ENCODE measurements at regions not wholly inside any gene's neighbourhood (a gene's known extent, or its start where the extent isn't known, plus 50 kb on each side); places are given as distances from the start of the nearest gene placed in this dataset.
A peak's percentile ranks its signal among the peaks of the same experiment; 100 is the strongest.
"Not testable (repeated sequence)": the region's sequence is repeated elsewhere in the genome, so short reads cannot be mapped to it uniquely, and the experiment has no call there.

DNA sequence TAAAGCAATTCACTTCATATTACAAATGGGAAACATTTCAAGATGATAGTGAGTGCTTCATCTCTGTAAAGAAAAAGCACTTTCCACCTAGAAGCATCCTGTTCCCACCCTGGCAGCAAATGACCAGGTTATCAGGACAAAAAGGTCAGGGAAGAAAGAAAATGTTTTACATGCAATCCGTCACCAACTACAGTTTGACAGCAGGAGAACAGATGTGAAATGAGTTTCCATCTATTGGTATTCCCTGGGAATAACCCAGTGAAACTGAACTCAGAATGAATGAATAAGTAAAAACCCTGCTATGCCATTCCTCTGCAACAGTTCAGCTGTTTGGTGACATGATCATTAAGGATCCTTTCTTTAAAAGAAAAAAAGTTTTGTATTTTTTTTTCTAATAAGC, 67.6 kb downstream of the HTR1A start:
- DNase-seq = no peak

DNA sequence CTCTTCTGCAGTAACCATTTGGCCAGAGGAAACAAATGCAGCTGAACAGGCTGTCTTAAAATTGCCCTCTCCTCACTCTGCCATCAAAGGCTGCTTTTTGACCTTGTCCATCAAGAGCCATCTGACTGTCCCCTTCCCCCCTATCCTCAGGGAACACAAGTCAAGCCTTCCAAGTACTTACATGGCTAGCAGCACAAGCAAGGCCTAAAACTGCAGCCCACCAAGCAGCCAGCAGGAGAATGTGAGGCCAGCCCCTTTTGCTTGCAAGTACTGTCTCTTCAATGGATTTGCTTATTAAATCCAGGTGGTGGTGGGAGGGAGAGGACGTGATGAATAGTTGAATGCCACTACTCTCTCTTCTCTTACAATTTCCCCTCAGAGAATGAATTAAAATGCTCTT, 83.5 kb downstream of the HTR1A start:
- DNase-seq = no peak

DNA sequence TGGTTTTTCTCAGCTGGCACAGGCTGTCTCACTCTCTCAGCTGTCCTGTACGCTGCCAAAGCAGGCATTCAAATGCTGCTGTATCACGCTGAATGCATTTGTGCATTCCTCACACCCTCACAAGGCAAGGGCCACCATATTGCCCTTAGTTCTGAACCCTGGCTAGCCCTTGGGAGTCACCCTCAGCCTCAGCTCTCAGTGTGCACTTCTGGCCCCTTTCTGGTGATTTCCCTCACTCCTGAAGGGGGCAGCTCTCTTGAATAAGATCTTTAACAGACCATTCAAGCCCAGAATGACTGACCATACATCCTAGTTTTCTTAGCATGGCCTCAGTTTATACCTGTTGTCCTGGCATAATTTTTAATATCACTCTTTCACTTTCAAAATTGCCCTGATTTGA, 84.3 kb downstream of the HTR1A start:
- DNase-seq = no peak

DNA sequence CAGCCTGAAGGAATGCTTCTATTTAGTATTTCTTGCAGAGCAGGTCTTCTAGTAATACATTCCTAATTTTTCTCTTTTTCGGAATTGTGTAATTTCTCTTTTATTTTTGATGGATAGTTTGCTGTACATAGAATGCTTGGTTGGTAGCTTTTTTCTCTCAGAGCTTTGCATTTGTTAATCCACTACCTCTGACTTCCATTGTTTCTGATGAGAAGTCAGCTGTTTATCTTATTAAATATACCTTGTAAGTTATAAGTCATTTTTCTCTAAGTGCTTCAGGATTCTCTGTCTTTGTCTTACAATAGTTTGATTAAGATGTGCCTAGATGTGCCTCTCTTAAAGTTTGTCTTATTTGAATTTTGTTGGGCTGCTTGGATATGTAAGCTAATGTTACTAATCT, 101.9 kb downstream of the HTR1A start:
- no peak for DNase-seq

DNA sequence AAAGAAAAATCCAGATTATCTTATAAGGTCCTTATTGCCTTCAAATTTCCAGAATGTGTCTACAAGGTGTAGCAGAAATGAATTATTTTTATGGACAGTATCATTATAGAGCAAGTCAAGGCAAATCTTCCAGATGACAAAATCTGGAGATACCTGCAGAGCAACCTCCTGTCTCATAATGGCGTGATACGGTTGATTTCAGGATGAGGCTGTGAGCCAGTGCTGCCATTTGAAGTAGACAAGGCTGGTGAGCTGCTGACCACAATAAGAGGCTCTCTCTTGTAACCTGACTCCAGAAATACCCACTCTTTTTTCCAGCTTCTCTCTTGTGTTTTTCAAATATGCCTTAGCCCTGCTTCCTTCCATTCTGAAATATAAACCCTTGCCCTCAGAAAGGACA, 108.2 kb downstream of the HTR1A start:
- peak in 1 of 2 experiments; percentile 32 for DNase-seq

DNA sequence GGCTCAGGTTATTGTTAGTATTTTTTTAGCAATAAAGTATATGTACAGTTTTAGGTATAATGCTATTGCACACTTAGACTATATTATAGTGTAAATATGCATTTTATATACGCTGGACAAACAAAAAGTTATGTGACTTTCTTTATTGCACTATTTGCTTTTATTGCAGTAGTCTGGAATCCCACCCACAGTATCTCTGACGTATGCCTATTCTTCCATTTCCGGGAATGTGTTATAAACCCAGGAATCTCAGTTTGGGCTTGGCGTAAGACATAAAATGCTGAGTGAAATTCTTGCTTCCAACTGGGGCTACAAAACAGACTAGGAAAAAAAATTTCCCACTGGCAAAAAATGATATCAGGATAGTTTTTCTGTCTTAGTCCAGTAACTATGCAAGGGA, 119.1 kb downstream of the HTR1A start:
- no peak for DNase-seq

DNA sequence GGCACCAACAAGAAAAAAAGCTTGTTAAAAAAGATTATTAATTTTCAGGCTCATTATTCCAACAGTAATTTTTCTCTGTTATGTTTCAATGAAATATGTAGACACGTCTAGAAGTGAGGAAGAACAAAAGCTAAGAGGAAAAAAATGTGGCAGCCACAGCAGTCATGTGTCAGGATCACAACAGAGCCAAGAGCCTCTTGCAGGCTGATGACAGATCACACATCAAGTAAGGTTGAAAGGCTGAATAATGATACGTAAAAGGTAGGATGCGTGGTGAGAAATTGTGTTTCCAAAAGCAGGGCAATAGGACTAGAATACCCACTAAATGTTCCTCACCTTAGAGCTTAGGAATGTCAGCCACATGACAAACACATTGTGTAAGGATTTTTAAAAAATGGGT, 124.8 kb downstream of the HTR1A start:
- DNase-seq = no peak

DNA sequence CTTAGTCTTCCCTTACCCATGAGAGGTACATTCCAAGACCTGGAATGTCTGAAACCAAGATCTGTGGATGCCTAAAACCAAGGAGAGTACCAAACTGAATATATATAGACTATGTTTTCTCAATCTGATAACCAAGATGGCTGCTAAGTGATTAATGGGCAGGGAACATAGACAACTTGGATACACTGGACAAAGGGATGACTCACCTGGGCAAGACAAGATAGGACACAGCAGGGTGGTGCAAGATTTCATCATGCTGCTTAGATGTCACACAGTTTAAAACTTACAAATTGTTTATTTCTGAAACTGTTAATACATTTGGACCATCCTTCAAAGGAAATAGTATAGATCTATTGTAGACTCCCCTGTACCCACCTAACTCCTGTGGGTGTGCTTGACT, 130.9 kb downstream of the HTR1A start:
- no peak for DNase-seq

DNA sequence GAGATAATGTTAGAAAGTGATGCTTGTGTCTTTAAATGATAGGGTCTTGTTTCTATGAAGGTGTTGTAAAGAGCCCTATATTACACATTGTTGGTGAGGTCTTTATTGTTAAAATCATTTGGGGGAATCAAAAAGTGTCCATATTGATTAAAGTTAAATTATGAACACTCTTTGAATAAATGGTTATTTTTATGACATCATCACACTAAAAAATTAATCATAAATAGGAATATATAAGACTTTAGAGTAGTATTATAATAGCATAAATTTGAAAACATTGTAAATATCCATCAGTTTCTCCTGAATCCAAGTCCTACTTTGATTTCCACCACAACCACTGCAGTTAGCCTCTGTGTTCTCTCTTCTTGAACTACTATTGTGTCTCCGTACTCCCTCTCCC, 136.3 kb downstream of the HTR1A start:
- no peak for DNase-seq

DNA sequence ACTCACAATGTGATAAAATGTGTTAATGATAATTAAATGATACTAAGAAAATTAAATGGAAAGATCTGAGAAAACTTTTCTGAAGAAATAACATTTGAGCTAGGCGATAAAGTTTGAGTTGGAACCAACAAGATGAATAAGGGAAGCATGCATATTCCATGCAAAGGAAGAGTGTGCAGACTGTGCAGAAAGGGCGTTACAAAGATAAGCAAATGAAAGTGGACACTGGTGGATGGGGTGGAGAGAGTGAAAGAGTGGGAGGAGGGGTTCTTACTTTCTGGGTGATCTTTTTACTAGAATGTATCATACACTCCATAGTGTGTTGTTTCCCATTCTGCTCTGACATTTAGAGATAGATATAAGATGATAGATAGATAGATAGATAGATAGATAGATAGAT, 138.7 kb downstream of the HTR1A start:
- DNase-seq = no peak

DNA sequence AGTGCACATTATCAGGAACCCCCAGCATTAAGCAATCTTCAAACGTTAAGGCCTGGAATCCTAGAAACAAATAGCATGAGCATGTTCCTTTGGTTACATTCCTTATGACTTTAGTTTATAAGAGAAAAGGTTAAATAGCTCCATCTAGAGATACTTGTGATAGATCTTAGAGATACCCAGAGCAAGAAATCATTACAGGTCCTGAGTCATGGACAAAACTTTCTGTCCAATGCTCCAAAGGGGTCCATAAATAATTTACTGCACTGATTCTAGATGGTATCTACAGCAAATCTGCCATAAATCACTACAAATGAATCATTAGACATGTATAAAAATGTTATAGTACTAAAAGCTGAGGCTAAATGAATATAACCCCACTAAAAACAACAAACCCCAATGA, 139.6 kb downstream of the HTR1A start:
- no peak for DNase-seq

DNA sequence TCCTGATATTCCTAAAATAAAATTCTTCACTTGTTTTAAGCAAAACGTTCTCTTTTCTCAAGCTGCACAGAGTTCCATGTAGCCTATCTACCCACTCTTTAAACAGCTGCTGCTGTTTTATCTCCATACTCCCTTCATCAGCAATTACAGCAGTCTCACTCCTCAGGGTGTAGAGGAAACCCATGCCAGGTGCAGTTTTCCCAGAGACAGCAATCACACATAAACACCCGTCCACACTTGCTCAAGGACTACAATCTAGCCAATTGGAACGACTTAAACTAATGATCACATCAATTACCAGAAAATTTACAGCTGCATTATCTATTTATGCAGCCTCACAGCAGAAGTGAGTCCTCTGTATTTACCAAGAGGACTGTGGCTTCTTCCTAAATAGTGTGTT, 141.7 kb downstream of the HTR1A start:
- no peak for DNase-seq

DNA sequence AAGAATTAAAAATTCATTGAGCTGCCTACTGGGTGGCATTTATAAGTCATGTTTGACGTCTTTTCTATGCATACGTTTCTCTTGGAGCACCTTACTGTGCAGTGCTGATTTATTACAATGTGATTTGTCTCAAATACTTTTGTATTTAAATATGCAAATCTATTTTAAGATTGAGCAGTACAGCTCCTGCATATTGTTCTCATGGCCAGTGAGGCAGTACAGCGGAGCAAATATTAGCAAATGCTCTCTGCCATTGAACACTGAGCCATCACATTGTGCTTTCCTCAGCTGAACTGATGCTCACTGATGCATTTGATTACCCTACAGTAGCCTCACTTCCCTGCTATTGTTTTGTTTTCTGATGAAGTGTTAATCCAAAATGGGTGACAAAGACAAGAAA, 149.6 kb downstream of the HTR1A start:
- no peak for DNase-seq

DNA sequence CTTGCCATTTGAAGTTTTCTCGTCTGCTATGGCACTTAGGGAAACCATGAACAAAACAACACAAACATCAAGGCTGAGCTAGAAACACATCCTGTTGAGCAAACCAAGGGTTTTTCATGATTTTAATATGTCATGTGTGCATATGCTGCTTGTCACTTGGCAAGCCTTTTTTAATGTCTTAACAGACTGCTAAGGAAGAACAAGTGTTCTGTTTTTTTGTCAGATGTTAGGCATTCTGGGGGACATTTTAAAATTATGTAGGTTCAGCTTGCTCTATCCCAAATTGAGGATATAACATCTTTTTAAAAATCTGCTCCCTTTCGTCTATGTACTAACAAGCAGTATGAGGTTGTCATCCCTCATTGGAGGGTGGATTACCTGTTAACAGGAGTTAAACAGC, 150.3 kb downstream of the HTR1A start:
- DNase-seq = no peak

DNA sequence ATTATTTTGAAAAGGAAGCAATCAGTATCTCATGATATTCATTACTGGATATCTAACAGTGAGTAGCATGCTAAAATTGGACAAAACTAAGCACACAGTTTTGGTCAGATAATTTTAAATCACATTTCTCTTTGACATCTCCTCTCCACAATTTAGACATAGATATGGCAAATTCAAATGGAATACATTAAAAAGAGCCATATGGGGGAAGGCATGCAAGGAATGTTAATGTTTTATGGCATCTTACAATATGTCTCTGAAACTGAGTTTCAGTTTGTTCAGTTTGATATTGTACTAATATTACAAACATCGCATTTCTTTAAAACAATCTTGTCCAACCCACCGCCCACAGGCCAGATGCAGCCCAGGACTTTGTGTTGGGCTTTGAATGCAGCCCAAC, 151.0 kb downstream of the HTR1A start:
- DNase-seq = no peak

DNA sequence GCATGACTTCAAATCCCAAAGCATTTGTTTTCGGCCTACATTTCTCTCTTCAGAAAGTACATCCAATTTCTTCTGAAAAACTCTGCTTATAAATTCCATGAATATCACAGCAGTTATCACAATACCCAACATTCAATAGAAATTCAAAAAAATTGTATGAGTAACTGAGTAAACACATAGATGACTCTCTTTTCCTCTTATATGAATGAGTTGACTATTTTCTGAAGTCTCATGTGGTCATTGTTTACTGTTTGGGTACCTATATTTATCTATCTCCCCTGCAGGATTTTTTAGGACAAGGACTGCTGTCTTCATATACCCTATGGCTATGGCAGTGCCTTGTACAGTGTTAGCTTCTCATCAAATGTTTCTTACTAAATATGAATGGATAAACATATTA, 157.1 kb downstream of the HTR1A start:
- no peak for DNase-seq

DNA sequence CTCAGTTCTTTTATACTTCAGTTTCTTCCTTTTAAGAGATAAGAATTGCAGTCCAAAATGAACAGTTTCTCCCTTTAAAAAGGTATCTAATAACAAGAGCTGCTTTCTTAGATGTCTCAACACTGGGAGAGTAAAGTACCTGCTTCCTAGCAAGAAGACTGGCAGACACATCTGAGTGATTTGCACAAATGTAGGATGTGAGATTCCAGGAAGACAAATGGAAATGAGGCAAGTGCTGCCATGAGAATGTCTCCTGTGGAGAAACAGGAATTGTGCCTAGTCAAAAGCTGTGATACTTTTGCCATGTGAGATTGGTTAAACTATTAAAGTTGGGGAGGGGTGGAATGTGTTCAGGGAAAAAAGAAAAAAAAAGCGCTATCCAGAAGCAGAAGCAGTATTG, 159.1 kb downstream of the HTR1A start:
- DNase-seq = no peak

DNA sequence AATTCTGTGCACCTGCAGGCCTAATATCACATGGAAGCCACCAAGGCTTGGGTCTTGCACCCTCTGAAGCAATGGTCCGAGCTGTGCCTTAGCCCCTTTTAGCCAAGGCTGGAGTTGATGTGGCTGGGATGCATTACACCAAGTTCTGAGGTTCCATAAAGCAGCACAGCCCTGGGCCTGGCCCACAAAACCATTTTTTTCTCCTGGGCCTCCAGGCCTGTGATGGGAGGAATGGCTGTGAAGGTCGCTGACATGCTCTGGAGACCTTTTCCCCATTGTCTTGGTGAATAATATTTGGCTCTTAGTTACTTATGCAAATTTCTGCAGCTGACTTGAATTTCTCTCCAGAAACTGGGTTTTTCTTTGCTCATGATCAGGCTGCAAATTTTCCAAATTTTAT, 167.3 kb downstream of the HTR1A start:
- DNase-seq = no peak

DNA sequence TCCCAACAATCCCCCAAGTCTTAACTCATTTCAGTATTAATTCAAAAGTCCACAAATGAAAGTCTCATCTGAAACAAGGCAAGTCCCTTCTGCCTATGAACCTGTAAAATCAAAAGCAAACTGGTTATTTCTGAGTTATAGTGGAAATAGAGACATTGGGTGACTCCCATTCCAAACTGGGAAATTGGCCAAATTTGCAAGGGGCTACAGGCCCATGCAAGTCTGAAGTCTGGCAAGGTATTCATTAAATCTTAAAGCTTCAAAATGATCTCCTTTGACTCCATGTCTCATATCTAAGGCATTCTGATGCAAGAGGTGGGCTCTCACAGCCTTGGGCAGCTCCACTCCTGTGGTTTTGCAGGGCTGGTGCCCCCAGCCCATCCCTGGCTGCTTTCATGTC, 167.9 kb downstream of the HTR1A start:
- no peak for DNase-seq

DNA sequence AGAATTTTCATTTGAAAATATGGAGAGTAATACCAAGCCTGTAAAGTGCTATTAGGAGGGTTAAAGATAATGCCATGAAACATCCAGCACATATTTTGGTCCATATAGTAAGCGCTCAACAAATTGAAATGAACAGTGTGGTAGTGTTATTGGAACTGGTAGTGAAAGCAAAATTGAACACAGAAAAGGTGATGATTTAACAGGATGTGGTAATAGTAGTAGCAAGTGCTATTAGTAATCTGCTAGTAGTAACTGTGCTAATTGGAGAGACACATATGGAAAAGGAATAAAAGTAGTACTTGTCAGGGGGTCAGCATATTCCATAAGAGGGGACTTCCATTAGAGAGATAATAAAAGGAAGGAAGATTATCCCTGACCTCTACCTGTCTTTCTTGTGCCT, 187.3 kb downstream of the HTR1A start:
- no peak for DNase-seq

DNA sequence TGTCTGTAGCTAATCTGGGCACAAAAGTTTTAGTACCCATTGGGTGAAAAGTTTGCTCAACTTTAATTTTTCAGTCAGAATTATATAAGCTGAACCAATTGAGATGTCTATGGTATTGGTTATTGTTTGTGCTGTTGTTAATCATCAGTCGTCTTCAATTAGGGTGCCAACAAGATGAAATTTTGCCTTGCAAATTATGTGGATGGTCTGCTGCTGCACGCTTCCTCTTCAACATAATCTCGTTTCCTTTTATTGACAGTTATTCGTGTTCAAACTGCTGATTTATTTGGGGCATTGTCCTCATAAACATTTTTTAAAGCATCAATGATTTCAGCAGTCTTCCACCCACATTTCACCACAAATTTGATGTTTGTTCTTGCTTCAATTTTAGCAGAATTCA, 194.0 kb downstream of the HTR1A start:
- DNase-seq = no peak

DNA sequence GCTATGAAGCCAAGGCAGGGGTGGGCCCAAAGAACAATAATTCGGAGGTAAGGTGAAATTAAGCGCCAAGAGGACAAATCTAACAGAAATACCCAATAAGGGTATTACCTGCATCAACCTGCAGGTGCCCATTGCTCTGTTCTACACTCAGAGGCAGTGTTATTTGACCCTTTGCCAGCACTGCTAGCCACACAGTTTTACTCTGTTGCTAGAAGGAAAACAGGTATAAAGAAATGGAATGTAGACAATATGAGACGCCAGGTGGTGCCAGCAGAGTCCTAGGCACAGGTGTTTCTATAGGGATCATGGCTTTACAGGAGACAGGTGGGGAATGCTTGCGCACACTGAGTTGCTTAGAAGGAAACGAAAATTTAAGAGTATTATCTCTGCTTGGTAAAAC, 201.3 kb downstream of the HTR1A start:
- DNase-seq = no peak

DNA sequence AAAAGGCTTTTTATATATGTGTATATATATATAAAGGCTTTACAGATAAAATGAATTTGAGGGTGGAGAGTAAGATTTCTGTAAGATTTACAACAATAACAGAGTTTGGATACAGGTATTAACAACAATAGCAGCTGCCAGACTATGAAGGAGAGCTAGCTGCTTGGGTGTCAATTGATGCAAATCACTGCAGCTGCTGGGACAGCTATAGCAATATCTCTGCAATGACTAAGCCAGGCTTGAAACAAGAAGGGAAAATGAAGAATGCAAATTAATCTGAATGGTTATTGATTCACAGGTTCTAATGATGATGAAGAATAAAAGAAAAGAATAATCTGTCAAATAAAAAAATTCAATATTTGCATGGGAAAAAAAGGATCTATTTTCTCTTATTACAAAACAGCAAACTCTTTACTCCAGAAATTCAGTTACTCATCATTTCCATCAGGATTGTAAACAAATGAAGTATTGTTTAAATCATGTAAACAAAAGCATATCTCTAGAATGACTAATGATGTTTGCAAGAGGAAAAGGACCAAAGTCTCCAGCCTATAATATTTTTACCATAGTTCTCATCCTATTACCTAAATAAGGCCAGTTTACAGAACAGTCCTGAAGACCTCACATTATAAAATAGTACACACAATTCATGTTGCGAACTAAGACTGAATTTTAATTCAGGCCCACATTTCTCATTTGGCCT, 219.0 kb downstream of the HTR1A start:
- DNase-seq = no peak

DNA sequence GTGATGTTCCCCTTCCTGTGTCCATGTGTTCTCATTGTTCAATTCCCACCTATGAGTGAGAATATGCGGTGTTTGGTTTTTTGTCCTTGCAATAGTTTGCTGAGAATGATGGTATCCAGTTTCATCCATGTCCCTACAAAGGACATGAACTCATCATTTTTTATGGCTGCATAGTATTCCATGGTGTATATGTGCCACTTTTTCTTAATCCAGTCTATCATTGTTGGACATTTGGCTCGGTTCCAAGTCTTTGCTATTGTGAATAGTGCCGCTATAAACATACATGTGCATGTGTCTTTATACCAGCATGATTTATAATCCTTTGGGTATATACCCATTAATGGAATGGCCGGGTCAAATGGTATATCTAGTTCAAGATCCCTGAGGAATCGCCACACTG, 229.4 kb downstream of the HTR1A start:
- DNase-seq = not testable (repeated sequence)

DNA sequence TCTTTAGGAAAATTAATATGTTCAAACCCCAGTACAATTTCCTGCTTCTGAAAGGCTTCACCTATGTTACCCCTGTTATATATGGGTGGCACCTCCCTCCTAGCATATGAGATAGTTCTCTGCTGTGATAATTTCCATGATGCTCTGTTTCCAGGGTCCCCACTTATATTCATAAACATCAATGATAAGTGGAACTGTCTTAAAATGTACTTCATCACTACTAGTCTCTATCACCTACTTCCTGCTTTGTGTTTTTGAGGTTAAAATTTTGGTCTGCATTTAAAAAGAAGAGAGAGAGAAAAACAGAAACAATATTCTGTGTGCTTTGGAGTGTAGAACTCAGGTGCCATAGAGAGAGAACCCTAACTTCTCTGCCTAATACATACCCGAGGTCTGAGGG, 234.7 kb downstream of the HTR1A start:
- no peak for DNase-seq

DNA sequence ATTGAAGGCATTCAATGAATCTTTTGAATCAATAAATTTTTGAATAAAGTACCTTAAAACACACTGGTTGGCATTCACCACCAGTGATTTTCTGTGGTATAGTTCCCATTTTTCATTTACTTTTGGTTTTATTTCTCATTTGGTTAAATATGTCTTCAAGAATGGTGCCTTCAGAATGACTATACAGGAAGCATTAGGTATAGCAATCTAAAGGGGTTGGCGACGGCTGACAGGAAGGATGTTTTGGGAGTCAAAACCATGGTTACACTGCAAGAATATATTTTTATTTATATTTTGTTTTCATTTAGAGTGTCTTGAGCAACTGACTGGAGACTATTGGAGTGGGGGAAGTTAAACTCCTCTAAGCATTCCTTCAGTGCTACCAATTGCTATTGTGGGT, 235.7 kb downstream of the HTR1A start:
- DNase-seq = no peak
